IMR-90 (cell line): ENCODE measurements at regions not wholly inside any gene's neighbourhood (a gene's known extent, or its start where the extent isn't known, plus 50 kb on each side); places are given as distances from the start of the nearest gene placed in this dataset.

Experiments
- ATAC-seq: fragments of 200-7000 bp; cut with Tn5 transposase; 2 replicates; pipeline ENCODE4 v1.9.1; 2020; ENCODE audit warnings: low read depth, mild to moderate bottlenecking, moderate library complexity
- BruUV-seq: library from RNA; stranded (reverse); fragments of 400-500 nt; replicated peaks from 2 replicates; lab custom pipeline; 2021; lab: Mats Ljungman, UMichigan
- CTCF ChIA-PET: fragments of 300-600 bp; formaldehyde crosslinking; extraction: SDS; loops from one replicate; lab custom pipeline; 2021; ENCODE audit warnings: antibody characterized with exemption; lab: Yijun Ruan, JAX
- POLR2A ChIA-PET: fragments of 300-600 bp; sonication (Branson Sonifier 250); formaldehyde crosslinking; loops from one replicate; lab custom pipeline; 2022; ENCODE audit warnings: antibody characterized with exemption; ENCODE audit not compliant: unreplicated experiment; lab: Charles Lee
- DNase-seq: peaks from one replicate; pipeline ENCODE4 v3.0.0; 2013
- H2AFZ ChIP-seq: replicated peaks from 2 replicates; pipeline ENCODE3; 2013; ENCODE audit warnings: low read length, mild to moderate bottlenecking; ENCODE audit not compliant: poor library complexity
- H2AK5ac ChIP-seq: 2 replicates; pipeline ENCODE4 v1.6.1; 2013; ENCODE audit warnings: low read depth, low read length, inconsistent platforms
- H2AK9ac ChIP-seq: replicated peaks from 2 replicates; pipeline ENCODE3; 2013; ENCODE audit warnings: mild to moderate bottlenecking, low read depth, low read length, moderate library complexity; ENCODE audit not compliant: poor library complexity
- H2BK120ac ChIP-seq: 2 replicates; pipeline ENCODE4 v1.6.1; 2013; ENCODE audit warnings: low read depth, low read length, inconsistent platforms
- H2BK15ac ChIP-seq: 3 replicates; pipeline ENCODE4 v1.6.1; 2013; ENCODE audit warnings: low read depth, low read length, inconsistent platforms
- H2BK20ac ChIP-seq: 2 replicates; pipeline ENCODE4 v1.6.1; 2013; ENCODE audit warnings: low read depth, mild to moderate bottlenecking, inconsistent platforms, low read length, moderate library complexity
- H2BK5ac ChIP-seq: 2 replicates; pipeline ENCODE4 v1.6.1; 2013; ENCODE audit warnings: mild to moderate bottlenecking, low read depth, low read length, inconsistent platforms; ENCODE audit not compliant: poor library complexity, severe bottlenecking
- H3K14ac ChIP-seq: replicated peaks from 2 replicates; pipeline ENCODE4 v1.6.1; 2013; ENCODE audit warnings: low read depth, low read length, inconsistent platforms
- H3K18ac ChIP-seq: 2 replicates; pipeline ENCODE4 v1.6.1; 2013; ENCODE audit warnings: low read depth, low read length, control low read depth
- H3K23ac ChIP-seq: 2 replicates; pipeline ENCODE4 v1.6.1; 2013; ENCODE audit warnings: low read depth, low read length, inconsistent platforms
- H3K27ac ChIP-seq: 2 replicates; pipeline ENCODE4 v1.5.1; 2013; ENCODE audit warnings: mild to moderate bottlenecking, control low read depth, low read length; ENCODE audit not compliant: insufficient read depth
- H3K27me3 ChIP-seq: 2 replicates; pipeline ENCODE4 v1.6.1; 2013; ENCODE audit warnings: low read length; ENCODE audit not compliant: control insufficient read depth, insufficient read depth
- H3K36me3 ChIP-seq: 2 replicates; pipeline ENCODE4 v1.6.1; 2013; ENCODE audit warnings: low read length, mixed read lengths; ENCODE audit not compliant: control insufficient read depth, insufficient read depth
- H3K4ac ChIP-seq: 2 replicates; pipeline ENCODE4 v1.6.1; 2013; ENCODE audit warnings: low read depth, low read length, inconsistent platforms
- H3K4me1 ChIP-seq: 2 replicates; pipeline ENCODE4 v1.6.1; 2013; ENCODE audit warnings: low read length, mixed read lengths; ENCODE audit not compliant: control insufficient read depth, insufficient read depth
- H3K4me2 ChIP-seq: 2 replicates; pipeline ENCODE4 v1.6.1; 2013; ENCODE audit warnings: low read depth, mild to moderate bottlenecking, control low read depth, low read length, moderate library complexity
- H3K4me3 ChIP-seq: 2 replicates; pipeline ENCODE4 v1.5.1; 2013; ENCODE audit warnings: low read depth, mild to moderate bottlenecking, control low read depth, low read length, moderate library complexity; ENCODE audit not compliant: insufficient read depth
- H3K56ac ChIP-seq: 2 replicates; pipeline ENCODE4 v1.6.1; 2013; ENCODE audit warnings: low read length, inconsistent platforms; ENCODE audit not compliant: insufficient read depth; ENCODE audit errors: extremely low read depth
- H3K79me1 ChIP-seq, 2 experiments: 2 replicates each; pipeline ENCODE4 v1.6.1; 2013; ENCODE audit warnings: low read length in 2 of 2, inconsistent platforms in 1 of 2, low read depth in 1 of 2
- H3K9ac ChIP-seq: 2 replicates; pipeline ENCODE4 v1.6.1; 2013; ENCODE audit warnings: low read depth, low read length, control low read depth
- H3K9me1 ChIP-seq: 2 replicates; pipeline ENCODE4 v1.6.1; 2013; ENCODE audit warnings: low read length, inconsistent platforms; ENCODE audit not compliant: insufficient read depth
- H3K9me3 ChIP-seq: 2 replicates; pipeline ENCODE4 v1.6.1; 2013; ENCODE audit warnings: low read length; ENCODE audit not compliant: control insufficient read depth, insufficient read depth
- H4K20me1 ChIP-seq: 2 replicates; pipeline ENCODE4 v1.6.1; 2013; ENCODE audit warnings: low read length, inconsistent platforms; ENCODE audit not compliant: insufficient read depth
- H4K5ac ChIP-seq: 2 replicates; pipeline ENCODE4 v1.6.1; 2013; ENCODE audit warnings: mild to moderate bottlenecking, low read depth, low read length, control low read depth
- H4K8ac ChIP-seq, 2 experiments: 2 replicates each; pipeline ENCODE4 v1.6.1; 2013; ENCODE audit warnings: low read depth in 2 of 2, low read length in 2 of 2, control low read depth in 1 of 2, inconsistent platforms in 1 of 2
- H4K91ac ChIP-seq: 2 replicates; pipeline ENCODE4 v1.6.1; 2013; ENCODE audit warnings: low read depth, low read length, inconsistent platforms; ENCODE audit not compliant: insufficient read depth
- BHLHE40 ChIP-seq: fragments of 150-350 bp; IDR thresholded peaks from 2 replicates; pipeline ENCODE4 v1.6.1; 2016; ENCODE audit warnings: mild to moderate bottlenecking, low read depth, low read length
- CEBPB ChIP-seq: IDR thresholded peaks from 2 replicates; pipeline ENCODE4 v1.6.1; 2012; ENCODE audit warnings: low read depth, low read length, improper control_type of control experiment
- CHD1 ChIP-seq: IDR thresholded peaks from 2 replicates; pipeline ENCODE4 v1.6.1; 2012; ENCODE audit warnings: low read depth, low read length, improper control_type of control experiment
- CTCF ChIP-seq: conservative IDR thresholded peaks from 2 replicates; pipeline ENCODE4 v1.5.1; 2012; ENCODE audit warnings: mild to moderate bottlenecking, low read depth, low read length, improper control_type of control experiment
- FOS ChIP-seq: fragments of 150-350 bp; IDR thresholded peaks from 2 replicates; pipeline ENCODE4 v1.6.1; 2016; ENCODE audit warnings: low read depth, low read length
- MAFK ChIP-seq: IDR thresholded peaks from 2 replicates; pipeline ENCODE4 v1.6.1; 2012; ENCODE audit warnings: low read depth, low read length, improper control_type of control experiment
- MAZ ChIP-seq: IDR thresholded peaks from 2 replicates; pipeline ENCODE4 v1.6.1; 2012; ENCODE audit warnings: low read depth, mild to moderate bottlenecking, low read length, improper control_type of control experiment, moderate library complexity, borderline replicate concordance
- MXI1 ChIP-seq: IDR thresholded peaks from 2 replicates; pipeline ENCODE4 v1.6.1; 2012; ENCODE audit warnings: low read depth, mild to moderate bottlenecking, low read length, moderate library complexity, borderline replicate concordance
- NFE2L2 ChIP-seq: fragments of 150-350 bp; IDR thresholded peaks from 2 replicates; pipeline ENCODE4 v1.6.1; 2016; ENCODE audit warnings: low read depth, mild to moderate bottlenecking, low read length
- POLR2A ChIP-seq: IDR thresholded peaks from 2 replicates; pipeline ENCODE4 v1.6.1; 2012; ENCODE audit warnings: mild to moderate bottlenecking, low read depth, low read length
- RAD21 ChIP-seq: IDR thresholded peaks from 2 replicates; pipeline ENCODE4 v1.6.1; 2012; ENCODE audit warnings: low read length, improper control_type of control experiment
- RCOR1 ChIP-seq: IDR thresholded peaks from 2 replicates; pipeline ENCODE4 v1.6.1; 2012; ENCODE audit warnings: mild to moderate bottlenecking, low read length, improper control_type of control experiment; ENCODE audit not compliant: insufficient replicate concordance
- RFX5 ChIP-seq: IDR thresholded peaks from 2 replicates; pipeline ENCODE4 v1.8.0; 2012; ENCODE audit warnings: low read depth, mild to moderate bottlenecking, low read length, moderate library complexity
- SMC3 ChIP-seq: fragments of 150-350 bp; IDR thresholded peaks from 2 replicates; pipeline ENCODE4 v1.6.1; 2016; ENCODE audit warnings: low read depth, mild to moderate bottlenecking, antibody characterized with exemption, low read length, moderate library complexity
- USF2 ChIP-seq: fragments of 150-350 bp; IDR thresholded peaks from 2 replicates; pipeline ENCODE4 v1.6.1; 2017; ENCODE audit warnings: mild to moderate bottlenecking, antibody characterized with exemption, low read length, low read depth
- WGBS, 2 experiments: methylation state at CpG; one replicate each; pipeline versions ENCODE4 v1.1.5 to v1.1.7; 2013; ENCODE audit warnings: missing lambda C conversion rate in 2 of 2; ENCODE audit not compliant: insufficient read length in 1 of 2; ENCODE audit errors: extremely low coverage in 2 of 2; 5-methylcytosine and 5-hydroxymethylcytosine counted together
- dilution Hi-C: fragments of 300-500 bp; cut with HindIII; formaldehyde crosslinking; loops from one replicate; pipeline ENCODE4 v1.14.3; 2018; ENCODE audit warnings: low sequenced_read_pairs; ENCODE audit not compliant: unreplicated experiment
- in situ Hi-C: fragments of 300-500 bp; cut with MboI; formaldehyde crosslinking; loops from 3 replicates; pipeline ENCODE4 v1.14.3; 2019; ENCODE audit warnings: low sequenced_read_pairs, inconsistent platforms, mixed read lengths
- intact Hi-C: fragments of 100-400 bp; cut with micrococcal nuclease; formaldehyde crosslinking; loops from 2 replicates; pipeline ENCODE4 v1.10.0; 2022
- TF ChIP-seq, protein P1 (sequence below): fragments of 150-350 bp; IDR thresholded peaks from 2 replicates; pipeline ENCODE4 v1.6.1; 2016; ENCODE audit warnings: low read depth, mild to moderate bottlenecking, low read length, moderate library complexity, borderline replicate concordance

- Histone ChIP-seq H3K23ac (no peak overlapping the region), H2BK15ac (no peak overlapping the region)
- TF ChIP-seq RCOR1: no peak
- no peak for TF ChIP-seq MXI1
- no peak for TF ChIP-seq SMC3
- TF ChIP-seq, protein P1, sequence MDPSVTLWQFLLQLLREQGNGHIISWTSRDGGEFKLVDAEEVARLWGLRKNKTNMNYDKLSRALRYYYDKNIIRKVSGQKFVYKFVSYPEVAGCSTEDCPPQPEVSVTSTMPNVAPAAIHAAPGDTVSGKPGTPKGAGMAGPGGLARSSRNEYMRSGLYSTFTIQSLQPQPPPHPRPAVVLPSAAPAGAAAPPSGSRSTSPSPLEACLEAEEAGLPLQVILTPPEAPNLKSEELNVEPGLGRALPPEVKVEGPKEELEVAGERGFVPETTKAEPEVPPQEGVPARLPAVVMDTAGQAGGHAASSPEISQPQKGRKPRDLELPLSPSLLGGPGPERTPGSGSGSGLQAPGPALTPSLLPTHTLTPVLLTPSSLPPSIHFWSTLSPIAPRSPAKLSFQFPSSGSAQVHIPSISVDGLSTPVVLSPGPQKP: no peak
- no peak for TF ChIP-seq MAZ
- no peak for TF ChIP-seq FOS
- no peak for TF ChIP-seq POLR2A
- no peak for TF ChIP-seq USF2
- no peak for TF ChIP-seq RAD21
- no peak for TF ChIP-seq BHLHE40
- TF ChIP-seq CHD1: no peak
- no peak for TF ChIP-seq CTCF
- no peak for TF ChIP-seq CEBPB
- no peak for TF ChIP-seq NFE2L2
- TF ChIP-seq MAFK: no peak
- no peak for TF ChIP-seq RFX5
Observed at GRCh38 chr12:87234898-87235297, 794.3 kb downstream of the C12orf50 start.

More at GRCh38 chr12:87234898-87235297, 794.3 kb downstream of the C12orf50 start:
- Histone ChIP-seq H3K4me2 (no peak overlapping the region), H2AFZ (no peak overlapping the region), H3K27me3 (no peaks in the 10 kb centered on the region), H4K20me1 (no peaks in the 10 kb centered on the region), H2BK20ac (no peak overlapping the region), H3K4ac (no peak overlapping the region), H3K4me1 (no peaks in the 10 kb centered on the region), H2BK5ac (no peak overlapping the region), H4K91ac (no peak overlapping the region), H3K18ac (no peak overlapping the region), H3K79me1 (no peaks in the 10 kb centered on the region), H3K27ac (no peak overlapping the region), H4K5ac (no peak overlapping the region), H3K9me1 (no peaks in the 10 kb centered on the region), H3K36me3 (no peaks in the 10 kb centered on the region), H2AK9ac (no peak overlapping the region), H3K56ac (no peak overlapping the region), H3K14ac (no peak overlapping the region), H4K8ac (no peak overlapping the region), H3K4me3 (no peak overlapping the region), H3K9me3 (no peaks in the 10 kb centered on the region), H2BK120ac (no peak overlapping the region), H2AK5ac (no peak overlapping the region), H3K9ac (no peak overlapping the region)
- dilution Hi-C loops (no loop called here), in situ Hi-C loops (no loop called here), intact Hi-C loops (no loop called here)
- ChIA-PET POLR2A (no interaction called here), CTCF (no interaction called here)
- no TSS peak for BruUV-seq
- WGBS, 2 experiments: no CpG with 5 or more reads among the region's 1 CpG
- DNase-seq: no peak
- no peak for ATAC-seq
